WTC11 (cell line): ENCODE measurements at regions not wholly inside any gene's neighbourhood (a gene's known extent, or its start where the extent isn't known, plus 50 kb on each side); places are given as distances from the start of the nearest gene placed in this dataset.

Source experiments
- ATAC-seq: fragments of 200-7000 bp; cut with Tn5 transposase; 2 replicates; pipeline ENCODE4 v1.10.0; 2021; ENCODE audit warnings: mild to moderate bottlenecking, moderate library complexity
- CTCF ChIA-PET: fragments of 300-600 bp; sonication (Branson Sonifier 250); formaldehyde crosslinking; loops from one replicate; lab custom pipeline; 2021; ENCODE audit warnings: antibody characterized with exemption; lab: Charles Lee
- POLR2A ChIA-PET: fragments of 350-600 bp; sonication (Branson Sonifier 250); formaldehyde crosslinking; loops from one replicate; lab custom pipeline; 2021; ENCODE audit warnings: antibody characterized with exemption; lab: Charles Lee
- DNase-seq: peaks from one replicate; pipeline ENCODE4 v3.0.0; 2021; ENCODE audit warnings: low spot score
- H3K27ac Mint-ChIP-seq: 2 replicates; pipeline ENCODE4 v1.8.0; 2021; ENCODE audit warnings: mixed read lengths
- H3K27me3 Mint-ChIP-seq: 2 replicates; pipeline ENCODE4 v1.8.0; 2021; ENCODE audit warnings: low read depth, mild to moderate bottlenecking, moderate library complexity, mixed read lengths
- H3K36me3 Mint-ChIP-seq: 2 replicates; pipeline ENCODE4 v1.8.0; 2021; ENCODE audit warnings: mixed read lengths
- H3K4me1 Mint-ChIP-seq: 2 replicates; pipeline ENCODE4 v1.8.0; 2022; ENCODE audit warnings: mixed read lengths
- H3K4me3 Mint-ChIP-seq: 2 replicates; pipeline ENCODE4 v1.8.0; 2021; ENCODE audit warnings: mild to moderate bottlenecking, moderate library complexity, mixed read lengths
- H3K9me3 Mint-ChIP-seq: 2 replicates; pipeline ENCODE4 v1.8.0; 2021; ENCODE audit warnings: mixed read lengths
- ATF1 ChIP-seq: sonication (generic); formaldehyde crosslinking; IDR thresholded peaks from 2 replicates; pipeline ENCODE4 v1.8.1; 2023; ENCODE audit warnings: mild to moderate bottlenecking, moderate library complexity, missing genetic modification reagents
- ESRRA ChIP-seq: sonication (generic); formaldehyde crosslinking; IDR thresholded peaks from 2 replicates; pipeline ENCODE4 v1.8.1; 2022; ENCODE audit warnings: mild to moderate bottlenecking, missing genetic modification reagents, borderline replicate concordance
- ETV6 ChIP-seq: sonication (generic); formaldehyde crosslinking; IDR thresholded peaks from 2 replicates; pipeline ENCODE4 v1.8.1; 2022; ENCODE audit warnings: mild to moderate bottlenecking, missing genetic modification reagents
- NFYB ChIP-seq: sonication (generic); formaldehyde crosslinking; conservative IDR thresholded peaks from 2 replicates; pipeline ENCODE4 v1.8.0; 2022; ENCODE audit warnings: low read depth, missing genetic modification reagents
- RORB ChIP-seq: fragments of 250-450 bp; sonication (Bioruptor Pico); IDR thresholded peaks from 2 replicates; pipeline ENCODE4 v1.9.0; 2021; ENCODE audit warnings: mild to moderate bottlenecking
- SMAD4 ChIP-seq: sonication (generic); formaldehyde crosslinking; IDR thresholded peaks from 2 replicates; pipeline ENCODE4 v1.8.0; 2022; ENCODE audit warnings: mild to moderate bottlenecking, missing genetic modification reagents
- SOX15 ChIP-seq: fragments of 250-450 bp; sonication (Bioruptor Pico); IDR thresholded peaks from 2 replicates; pipeline ENCODE4 v1.9.0; 2021; ENCODE audit warnings: mild to moderate bottlenecking
- ZBTB21 ChIP-seq: sonication (generic); formaldehyde crosslinking; IDR thresholded peaks from 2 replicates; pipeline ENCODE4 v1.8.1; 2023; ENCODE audit warnings: mild to moderate bottlenecking, missing genetic modification reagents, borderline replicate concordance
- ZNF317 ChIP-seq: sonication (generic); formaldehyde crosslinking; IDR thresholded peaks from 2 replicates; pipeline ENCODE4 v1.8.1; 2023; ENCODE audit warnings: low read depth, mild to moderate bottlenecking, moderate library complexity, missing genetic modification reagents, borderline replicate concordance
- ZNF416 ChIP-seq: fragments of 250-450 bp; sonication (Bioruptor Pico); IDR thresholded peaks from 2 replicates; pipeline ENCODE4 v1.9.0; 2021; ENCODE audit warnings: mild to moderate bottlenecking, inconsistent platforms
- ZNF423 ChIP-seq: fragments of 250-450 bp; sonication (Bioruptor Pico); IDR thresholded peaks from 2 replicates; pipeline ENCODE4 v2.1.2; 2022; ENCODE audit warnings: mild to moderate bottlenecking, moderate library complexity
- TF ChIP-seq, protein P1 (sequence below): sonication (generic); formaldehyde crosslinking; IDR thresholded peaks from 2 replicates; pipeline ENCODE4 v1.8.0; 2023; ENCODE audit warnings: missing genetic modification reagents
- TF ChIP-seq, protein P2 (sequence below): fragments of 250-450 bp; sonication (Bioruptor Pico); IDR thresholded peaks from 2 replicates; pipeline ENCODE4 v2.1.2; 2022; ENCODE audit warnings: mild to moderate bottlenecking, moderate library complexity
- TF ChIP-seq, protein P3 (sequence below): sonication (generic); formaldehyde crosslinking; IDR thresholded peaks from 2 replicates; pipeline ENCODE4 v1.8.1; 2023; ENCODE audit warnings: mild to moderate bottlenecking, missing genetic modification reagents, moderate library complexity
- TF ChIP-seq, protein P4 (sequence below): sonication (generic); formaldehyde crosslinking; IDR thresholded peaks from 2 replicates; pipeline ENCODE4 v1.8.1; 2022; ENCODE audit warnings: low read depth, missing genetic modification reagents, borderline replicate concordance
- TF ChIP-seq, protein P5 (sequence below): sonication (generic); formaldehyde crosslinking; IDR thresholded peaks from 2 replicates; pipeline ENCODE4 v1.8.1; 2023; ENCODE audit warnings: mild to moderate bottlenecking, missing genetic modification reagents
- TF ChIP-seq, protein P6 (sequence below): sonication (generic); formaldehyde crosslinking; conservative IDR thresholded peaks from 2 replicates; pipeline ENCODE4 v1.8.1; 2022; ENCODE audit warnings: mild to moderate bottlenecking, missing genetic modification reagents
- TF ChIP-seq, protein P7 (sequence below): sonication (generic); formaldehyde crosslinking; IDR thresholded peaks from 2 replicates; pipeline ENCODE4 v1.8.0; 2022; ENCODE audit warnings: missing genetic modification reagents
- TF ChIP-seq, protein P8 (sequence below): sonication (generic); formaldehyde crosslinking; IDR thresholded peaks from 2 replicates; pipeline ENCODE4 v1.8.0; 2023; ENCODE audit warnings: mild to moderate bottlenecking, missing genetic modification reagents
- TF ChIP-seq, protein P9 (sequence below): sonication (generic); formaldehyde crosslinking; IDR thresholded peaks from 2 replicates; pipeline ENCODE4 v1.8.0; 2023; ENCODE audit warnings: missing genetic modification reagents, mild to moderate bottlenecking, borderline replicate concordance

DNA sequence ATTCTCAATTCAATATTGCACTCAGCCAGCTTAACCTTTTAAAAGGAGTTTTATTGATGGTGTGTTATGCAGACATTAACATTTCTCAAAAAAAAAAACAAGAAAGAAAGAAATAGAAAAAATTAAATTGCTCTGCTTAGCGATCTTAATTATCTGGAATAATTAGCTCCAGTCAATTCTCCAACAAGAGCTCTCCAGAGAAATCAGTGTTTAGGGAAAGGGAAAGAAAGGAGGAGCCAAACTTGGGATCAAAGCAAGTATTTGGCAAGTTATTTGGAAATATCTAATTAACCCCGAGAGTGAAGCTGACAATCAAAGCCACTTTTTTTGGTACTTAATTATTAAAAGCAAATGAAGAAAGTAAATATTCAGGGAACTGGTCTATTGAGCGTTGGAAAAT lies 60.7 kb upstream of the CAMK1G start:
- no peaks in the 10 kb centered on the region; the same call in 1 of the 2 replicates for H3K27me3 Mint-ChIP-seq
- DNase-seq (no peak), ATAC-seq (no peak)
- peaks cover 17% of the 10 kb centered on the region for H3K9me3 Mint-ChIP-seq
- no peaks in the 10 kb centered on the region for H3K36me3 Mint-ChIP-seq
- no peak overlapping the region for H3K27ac Mint-ChIP-seq
- ChIA-PET POLR2A (no interaction called here), CTCF (interaction anchor here (2.8 kb wide), 1 partner anchor 10 kb away, joined by 8 read pairs; no protein-coding TSS in a partner anchor)
- no peaks in the 10 kb centered on the region for H3K4me1 Mint-ChIP-seq
- no peak overlapping the region for H3K4me3 Mint-ChIP-seq
- TF ChIP-seq ATF1 (CRISPR knock-in tag) (no peak), SOX15 (CRISPR knock-in tag) (no peak), ESRRA (CRISPR knock-in tag) (no peak), NFYB (CRISPR knock-in tag) (no peak), SMAD4 (CRISPR knock-in tag) (no peak), RORB (CRISPR knock-in tag) (no peak), ZNF423 (no peak), ZBTB21 (CRISPR knock-in tag) (no peak), ZNF416 (CRISPR knock-in tag) (no peak), ETV6 (CRISPR knock-in tag) (no peak), ZNF317 (CRISPR knock-in tag) (no peak)
- TF ChIP-seq, protein P1, sequence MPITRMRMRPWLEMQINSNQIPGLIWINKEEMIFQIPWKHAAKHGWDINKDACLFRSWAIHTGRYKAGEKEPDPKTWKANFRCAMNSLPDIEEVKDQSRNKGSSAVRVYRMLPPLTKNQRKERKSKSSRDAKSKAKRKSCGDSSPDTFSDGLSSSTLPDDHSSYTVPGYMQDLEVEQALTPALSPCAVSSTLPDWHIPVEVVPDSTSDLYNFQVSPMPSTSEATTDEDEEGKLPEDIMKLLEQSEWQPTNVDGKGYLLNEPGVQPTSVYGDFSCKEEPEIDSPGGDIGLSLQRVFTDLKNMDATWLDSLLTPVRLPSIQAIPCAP, result no peak
- TF ChIP-seq, protein P2, sequence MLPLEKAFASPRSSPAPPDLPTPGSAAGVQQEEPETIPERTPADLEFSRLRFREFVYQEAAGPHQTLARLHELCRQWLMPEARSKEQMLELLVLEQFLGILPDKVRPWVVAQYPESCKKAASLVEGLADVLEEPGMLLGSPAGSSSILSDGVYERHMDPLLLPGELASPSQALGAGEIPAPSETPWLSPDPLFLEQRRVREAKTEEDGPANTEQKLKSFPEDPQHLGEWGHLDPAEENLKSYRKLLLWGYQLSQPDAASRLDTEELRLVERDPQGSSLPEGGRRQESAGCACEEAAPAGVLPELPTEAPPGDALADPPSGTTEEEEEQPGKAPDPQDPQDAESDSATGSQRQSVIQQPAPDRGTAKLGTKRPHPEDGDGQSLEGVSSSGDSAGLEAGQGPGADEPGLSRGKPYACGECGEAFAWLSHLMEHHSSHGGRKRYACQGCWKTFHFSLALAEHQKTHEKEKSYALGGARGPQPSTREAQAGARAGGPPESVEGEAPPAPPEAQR (CRISPR knock-in tag), result no peak
- TF ChIP-seq, protein P3, sequence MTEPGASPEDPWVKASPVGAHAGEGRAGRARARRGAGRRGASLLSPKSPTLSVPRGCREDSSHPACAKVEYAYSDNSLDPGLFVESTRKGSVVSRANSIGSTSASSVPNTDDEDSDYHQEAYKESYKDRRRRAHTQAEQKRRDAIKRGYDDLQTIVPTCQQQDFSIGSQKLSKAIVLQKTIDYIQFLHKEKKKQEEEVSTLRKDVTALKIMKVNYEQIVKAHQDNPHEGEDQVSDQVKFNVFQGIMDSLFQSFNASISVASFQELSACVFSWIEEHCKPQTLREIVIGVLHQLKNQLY (CRISPR knock-in tag), result no peak
- TF ChIP-seq, protein P4, sequence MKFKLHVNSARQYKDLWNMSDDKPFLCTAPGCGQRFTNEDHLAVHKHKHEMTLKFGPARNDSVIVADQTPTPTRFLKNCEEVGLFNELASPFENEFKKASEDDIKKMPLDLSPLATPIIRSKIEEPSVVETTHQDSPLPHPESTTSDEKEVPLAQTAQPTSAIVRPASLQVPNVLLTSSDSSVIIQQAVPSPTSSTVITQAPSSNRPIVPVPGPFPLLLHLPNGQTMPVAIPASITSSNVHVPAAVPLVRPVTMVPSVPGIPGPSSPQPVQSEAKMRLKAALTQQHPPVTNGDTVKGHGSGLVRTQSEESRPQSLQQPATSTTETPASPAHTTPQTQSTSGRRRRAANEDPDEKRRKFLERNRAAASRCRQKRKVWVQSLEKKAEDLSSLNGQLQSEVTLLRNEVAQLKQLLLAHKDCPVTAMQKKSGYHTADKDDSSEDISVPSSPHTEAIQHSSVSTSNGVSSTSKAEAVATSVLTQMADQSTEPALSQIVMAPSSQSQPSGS (CRISPR knock-in tag), result no peak
- TF ChIP-seq, protein P5, sequence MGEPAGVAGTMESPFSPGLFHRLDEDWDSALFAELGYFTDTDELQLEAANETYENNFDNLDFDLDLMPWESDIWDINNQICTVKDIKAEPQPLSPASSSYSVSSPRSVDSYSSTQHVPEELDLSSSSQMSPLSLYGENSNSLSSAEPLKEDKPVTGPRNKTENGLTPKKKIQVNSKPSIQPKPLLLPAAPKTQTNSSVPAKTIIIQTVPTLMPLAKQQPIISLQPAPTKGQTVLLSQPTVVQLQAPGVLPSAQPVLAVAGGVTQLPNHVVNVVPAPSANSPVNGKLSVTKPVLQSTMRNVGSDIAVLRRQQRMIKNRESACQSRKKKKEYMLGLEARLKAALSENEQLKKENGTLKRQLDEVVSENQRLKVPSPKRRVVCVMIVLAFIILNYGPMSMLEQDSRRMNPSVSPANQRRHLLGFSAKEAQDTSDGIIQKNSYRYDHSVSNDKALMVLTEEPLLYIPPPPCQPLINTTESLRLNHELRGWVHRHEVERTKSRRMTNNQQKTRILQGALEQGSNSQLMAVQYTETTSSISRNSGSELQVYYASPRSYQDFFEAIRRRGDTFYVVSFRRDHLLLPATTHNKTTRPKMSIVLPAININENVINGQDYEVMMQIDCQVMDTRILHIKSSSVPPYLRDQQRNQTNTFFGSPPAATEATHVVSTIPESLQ (CRISPR knock-in tag), result no peak
- TF ChIP-seq, protein P6, sequence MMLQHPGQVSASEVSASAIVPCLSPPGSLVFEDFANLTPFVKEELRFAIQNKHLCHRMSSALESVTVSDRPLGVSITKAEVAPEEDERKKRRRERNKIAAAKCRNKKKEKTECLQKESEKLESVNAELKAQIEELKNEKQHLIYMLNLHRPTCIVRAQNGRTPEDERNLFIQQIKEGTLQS (CRISPR knock-in tag), result no peak
- TF ChIP-seq, protein P7, sequence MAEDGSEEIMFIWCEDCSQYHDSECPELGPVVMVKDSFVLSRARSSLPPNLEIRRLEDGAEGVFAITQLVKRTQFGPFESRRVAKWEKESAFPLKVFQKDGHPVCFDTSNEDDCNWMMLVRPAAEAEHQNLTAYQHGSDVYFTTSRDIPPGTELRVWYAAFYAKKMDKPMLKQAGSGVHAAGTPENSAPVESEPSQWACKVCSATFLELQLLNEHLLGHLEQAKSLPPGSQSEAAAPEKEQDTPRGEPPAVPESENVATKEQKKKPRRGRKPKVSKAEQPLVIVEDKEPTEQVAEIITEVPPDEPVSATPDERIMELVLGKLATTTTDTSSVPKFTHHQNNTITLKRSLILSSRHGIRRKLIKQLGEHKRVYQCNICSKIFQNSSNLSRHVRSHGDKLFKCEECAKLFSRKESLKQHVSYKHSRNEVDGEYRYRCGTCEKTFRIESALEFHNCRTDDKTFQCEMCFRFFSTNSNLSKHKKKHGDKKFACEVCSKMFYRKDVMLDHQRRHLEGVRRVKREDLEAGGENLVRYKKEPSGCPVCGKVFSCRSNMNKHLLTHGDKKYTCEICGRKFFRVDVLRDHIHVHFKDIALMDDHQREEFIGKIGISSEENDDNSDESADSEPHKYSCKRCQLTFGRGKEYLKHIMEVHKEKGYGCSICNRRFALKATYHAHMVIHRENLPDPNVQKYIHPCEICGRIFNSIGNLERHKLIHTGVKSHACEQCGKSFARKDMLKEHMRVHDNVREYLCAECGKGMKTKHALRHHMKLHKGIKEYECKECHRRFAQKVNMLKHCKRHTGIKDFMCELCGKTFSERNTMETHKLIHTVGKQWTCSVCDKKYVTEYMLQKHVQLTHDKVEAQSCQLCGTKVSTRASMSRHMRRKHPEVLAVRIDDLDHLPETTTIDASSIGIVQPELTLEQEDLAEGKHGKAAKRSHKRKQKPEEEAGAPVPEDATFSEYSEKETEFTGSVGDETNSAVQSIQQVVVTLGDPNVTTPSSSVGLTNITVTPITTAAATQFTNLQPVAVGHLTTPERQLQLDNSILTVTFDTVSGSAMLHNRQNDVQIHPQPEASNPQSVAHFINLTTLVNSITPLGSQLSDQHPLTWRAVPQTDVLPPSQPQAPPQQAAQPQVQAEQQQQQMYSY (CRISPR knock-in tag), result no peak
- TF ChIP-seq, protein P8, sequence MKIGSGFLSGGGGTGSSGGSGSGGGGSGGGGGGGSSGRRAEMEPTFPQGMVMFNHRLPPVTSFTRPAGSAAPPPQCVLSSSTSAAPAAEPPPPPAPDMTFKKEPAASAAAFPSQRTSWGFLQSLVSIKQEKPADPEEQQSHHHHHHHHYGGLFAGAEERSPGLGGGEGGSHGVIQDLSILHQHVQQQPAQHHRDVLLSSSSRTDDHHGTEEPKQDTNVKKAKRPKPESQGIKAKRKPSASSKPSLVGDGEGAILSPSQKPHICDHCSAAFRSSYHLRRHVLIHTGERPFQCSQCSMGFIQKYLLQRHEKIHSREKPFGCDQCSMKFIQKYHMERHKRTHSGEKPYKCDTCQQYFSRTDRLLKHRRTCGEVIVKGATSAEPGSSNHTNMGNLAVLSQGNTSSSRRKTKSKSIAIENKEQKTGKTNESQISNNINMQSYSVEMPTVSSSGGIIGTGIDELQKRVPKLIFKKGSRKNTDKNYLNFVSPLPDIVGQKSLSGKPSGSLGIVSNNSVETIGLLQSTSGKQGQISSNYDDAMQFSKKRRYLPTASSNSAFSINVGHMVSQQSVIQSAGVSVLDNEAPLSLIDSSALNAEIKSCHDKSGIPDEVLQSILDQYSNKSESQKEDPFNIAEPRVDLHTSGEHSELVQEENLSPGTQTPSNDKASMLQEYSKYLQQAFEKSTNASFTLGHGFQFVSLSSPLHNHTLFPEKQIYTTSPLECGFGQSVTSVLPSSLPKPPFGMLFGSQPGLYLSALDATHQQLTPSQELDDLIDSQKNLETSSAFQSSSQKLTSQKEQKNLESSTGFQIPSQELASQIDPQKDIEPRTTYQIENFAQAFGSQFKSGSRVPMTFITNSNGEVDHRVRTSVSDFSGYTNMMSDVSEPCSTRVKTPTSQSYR, result no peak
- TF ChIP-seq, protein P9, sequence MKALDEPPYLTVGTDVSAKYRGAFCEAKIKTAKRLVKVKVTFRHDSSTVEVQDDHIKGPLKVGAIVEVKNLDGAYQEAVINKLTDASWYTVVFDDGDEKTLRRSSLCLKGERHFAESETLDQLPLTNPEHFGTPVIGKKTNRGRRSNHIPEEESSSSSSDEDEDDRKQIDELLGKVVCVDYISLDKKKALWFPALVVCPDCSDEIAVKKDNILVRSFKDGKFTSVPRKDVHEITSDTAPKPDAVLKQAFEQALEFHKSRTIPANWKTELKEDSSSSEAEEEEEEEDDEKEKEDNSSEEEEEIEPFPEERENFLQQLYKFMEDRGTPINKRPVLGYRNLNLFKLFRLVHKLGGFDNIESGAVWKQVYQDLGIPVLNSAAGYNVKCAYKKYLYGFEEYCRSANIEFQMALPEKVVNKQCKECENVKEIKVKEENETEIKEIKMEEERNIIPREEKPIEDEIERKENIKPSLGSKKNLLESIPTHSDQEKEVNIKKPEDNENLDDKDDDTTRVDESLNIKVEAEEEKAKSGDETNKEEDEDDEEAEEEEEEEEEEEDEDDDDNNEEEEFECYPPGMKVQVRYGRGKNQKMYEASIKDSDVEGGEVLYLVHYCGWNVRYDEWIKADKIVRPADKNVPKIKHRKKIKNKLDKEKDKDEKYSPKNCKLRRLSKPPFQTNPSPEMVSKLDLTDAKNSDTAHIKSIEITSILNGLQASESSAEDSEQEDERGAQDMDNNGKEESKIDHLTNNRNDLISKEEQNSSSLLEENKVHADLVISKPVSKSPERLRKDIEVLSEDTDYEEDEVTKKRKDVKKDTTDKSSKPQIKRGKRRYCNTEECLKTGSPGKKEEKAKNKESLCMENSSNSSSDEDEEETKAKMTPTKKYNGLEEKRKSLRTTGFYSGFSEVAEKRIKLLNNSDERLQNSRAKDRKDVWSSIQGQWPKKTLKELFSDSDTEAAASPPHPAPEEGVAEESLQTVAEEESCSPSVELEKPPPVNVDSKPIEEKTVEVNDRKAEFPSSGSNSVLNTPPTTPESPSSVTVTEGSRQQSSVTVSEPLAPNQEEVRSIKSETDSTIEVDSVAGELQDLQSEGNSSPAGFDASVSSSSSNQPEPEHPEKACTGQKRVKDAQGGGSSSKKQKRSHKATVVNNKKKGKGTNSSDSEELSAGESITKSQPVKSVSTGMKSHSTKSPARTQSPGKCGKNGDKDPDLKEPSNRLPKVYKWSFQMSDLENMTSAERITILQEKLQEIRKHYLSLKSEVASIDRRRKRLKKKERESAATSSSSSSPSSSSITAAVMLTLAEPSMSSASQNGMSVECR (CRISPR knock-in tag), result no peak
